Ectodermal cell (in vitro differentiated cells): ENCODE measurements at regions not wholly inside any gene's neighbourhood (a gene's known extent, or its start where the extent isn't known, plus 50 kb on each side); places are given as distances from the start of the nearest gene placed in this dataset.

ENCODE experiments used
- H3K27ac ChIP-seq: 2 replicates; pipeline ENCODE4 v1.7.0; 2013; ENCODE audit warnings: mild to moderate bottlenecking, low read depth, low read length; ENCODE audit not compliant: insufficient read depth, poor library complexity, severe bottlenecking
- H3K27me3 ChIP-seq: 2 replicates; pipeline ENCODE4 v1.7.0; 2013; ENCODE audit warnings: mild to moderate bottlenecking, low read length; ENCODE audit not compliant: insufficient read depth, control insufficient read depth, poor library complexity, severe bottlenecking
- H3K36me3 ChIP-seq: one replicate; pipeline ENCODE4 v1.7.0; 2013; ENCODE audit warnings: low read length; ENCODE audit not compliant: control insufficient read depth, insufficient read depth
- H3K4me1 ChIP-seq: one replicate; pipeline ENCODE4 v1.7.0; 2013; ENCODE audit warnings: low read length; ENCODE audit not compliant: control insufficient read depth, insufficient read depth
- H3K4me3 ChIP-seq: 2 replicates; pipeline ENCODE4 v1.7.0; 2013; ENCODE audit warnings: low read depth, low read length, control low read depth; ENCODE audit not compliant: insufficient read depth
- H3K9me3 ChIP-seq: 2 replicates; pipeline ENCODE4 v1.7.0; 2013; ENCODE audit warnings: mild to moderate bottlenecking, low read length, moderate library complexity; ENCODE audit not compliant: control insufficient read depth
- WGBS, 2 experiments: methylation state at CpG; one replicate each; pipeline ENCODE4 v1.1.7; 2013; ENCODE audit warnings: missing lambda C conversion rate in 2 of 2; 5-methylcytosine and 5-hydroxymethylcytosine counted together

GRCh38 chr9:106588626-106589025 lies 274.3 kb upstream of the ZNF462 start:
- 51 to 52% methylated on average over 5 of the region's 5 CpGs for WGBS, 2 experiments
- Histone ChIP-seq H3K4me3 (no peak overlapping the region), H3K9me3 (no peaks in the 10 kb centered on the region), H3K4me1 (peaks cover 4% of the 10 kb centered on the region), H3K27me3 (no peaks in the 10 kb centered on the region), H3K36me3 (no peaks in the 10 kb centered on the region), H3K27ac (no peak overlapping the region)

GRCh38 chr9:106590759-106591505 lies 272.0 kb upstream of the ZNF462 start:
- H3K36me3 ChIP-seq = no peaks in the 10 kb centered on the region
- H3K27me3 ChIP-seq = no peaks in the 10 kb centered on the region
- no peak overlapping the region for H3K4me3 ChIP-seq
- no peaks in the 10 kb centered on the region for H3K4me1 ChIP-seq
- no peak overlapping the region for H3K27ac ChIP-seq
- no peaks in the 10 kb centered on the region for H3K9me3 ChIP-seq
- WGBS, 2 experiments = 94 to 99% methylated on average over 4 of the region's 4 CpGs

GRCh38 chr9:106593201-106593600 lies 269.8 kb upstream of the ZNF462 start:
- Histone ChIP-seq H3K4me3 (no peak overlapping the region), H3K27me3 (no peaks in the 10 kb centered on the region), H3K27ac (no peak overlapping the region), H3K4me1 (no peaks in the 10 kb centered on the region), H3K9me3 (no peaks in the 10 kb centered on the region), H3K36me3 (no peaks in the 10 kb centered on the region)
- 91 to 93% methylated on average over 7 of the region's 7 CpGs for WGBS, 2 experiments

- Histone ChIP-seq H3K27me3 (no peaks in the 10 kb centered on the region), H3K4me3 (no peak overlapping the region), H3K4me1 (no peaks in the 10 kb centered on the region), H3K9me3 (no peaks in the 10 kb centered on the region), H3K27ac (no peak overlapping the region), H3K36me3 (no peaks in the 10 kb centered on the region)
- 92 to 93% methylated on average over 4 of the region's 4 CpGs for WGBS, 2 experiments
Measured at GRCh38 chr9:106596984-106597383, 266.0 kb upstream of the ZNF462 start.

- no peaks in the 10 kb centered on the region for H3K27me3 ChIP-seq
- H3K9me3 ChIP-seq = no peaks in the 10 kb centered on the region
- H3K4me3 ChIP-seq = no peak overlapping the region
- H3K4me1 ChIP-seq = no peaks in the 10 kb centered on the region
- no peak overlapping the region for H3K27ac ChIP-seq
- 88 to 90% methylated on average over 4 of the region's 4 CpGs for WGBS, 2 experiments
- H3K36me3 ChIP-seq = no peaks in the 10 kb centered on the region
Measured at GRCh38 chr9:106600955-106601560, 261.9 kb upstream of the ZNF462 start.

- H3K4me3 ChIP-seq = no peak overlapping the region
- no peak overlapping the region for H3K27ac ChIP-seq
- no peaks in the 10 kb centered on the region for H3K4me1 ChIP-seq
- no peaks in the 10 kb centered on the region for H3K27me3 ChIP-seq
- no peaks in the 10 kb centered on the region for H3K36me3 ChIP-seq
- H3K9me3 ChIP-seq = no peaks in the 10 kb centered on the region
- WGBS, 2 experiments = 88 to 90% methylated on average over 1 of the region's 1 CpG
Measured at GRCh38 chr9:106602344-106602743, 260.6 kb upstream of the ZNF462 start.

GRCh38 chr9:106613250-106613737 lies 249.7 kb upstream of the ZNF462 start:
- H3K4me1 ChIP-seq = peaks cover 17% of the 10 kb centered on the region
- WGBS, 2 experiments = 89 to 91% methylated on average over 3 of the region's 3 CpGs
- H3K27ac ChIP-seq = no peak overlapping the region
- no peaks in the 10 kb centered on the region for H3K36me3 ChIP-seq
- H3K9me3 ChIP-seq = no peaks in the 10 kb centered on the region
- no peak overlapping the region for H3K4me3 ChIP-seq
- no peaks in the 10 kb centered on the region for H3K27me3 ChIP-seq

- no peaks in the 10 kb centered on the region for H3K36me3 ChIP-seq
- H3K27ac ChIP-seq = no peak overlapping the region
- WGBS, 2 experiments = 90% methylated on average over 7 of the region's 7 CpGs
- no peak overlapping the region for H3K4me3 ChIP-seq
- H3K27me3 ChIP-seq = no peaks in the 10 kb centered on the region
- H3K4me1 ChIP-seq = peaks cover 22% of the 10 kb centered on the region
- no peaks in the 10 kb centered on the region for H3K9me3 ChIP-seq
Measured at GRCh38 chr9:106615118-106615889, 247.7 kb upstream of the ZNF462 start.

- Histone ChIP-seq H3K9me3 (no peaks in the 10 kb centered on the region), H3K4me3 (no peak overlapping the region), H3K36me3 (no peaks in the 10 kb centered on the region), H3K27ac (no peak overlapping the region), H3K27me3 (no peaks in the 10 kb centered on the region), H3K4me1 (peaks cover 29% of the 10 kb centered on the region)
- WGBS, 2 experiments = 78 to 79% methylated on average over 6 of the region's 6 CpGs
Measured at GRCh38 chr9:106616026-106616425, 246.9 kb upstream of the ZNF462 start.

- WGBS, 2 experiments = 75 to 79% methylated on average over 7 of the region's 7 CpGs
- Histone ChIP-seq H3K27ac (no peak overlapping the region), H3K9me3 (no peaks in the 10 kb centered on the region), H3K27me3 (no peaks in the 10 kb centered on the region), H3K36me3 (no peaks in the 10 kb centered on the region), H3K4me3 (no peak overlapping the region), H3K4me1 (peaks cover 35% of the 10 kb centered on the region)
Measured at GRCh38 chr9:106616851-106617345, 246.1 kb upstream of the ZNF462 start.
